SK-MEL-5 (cell line): ENCODE measurements at regions not wholly inside any gene's neighbourhood (a gene's known extent, or its start where the extent isn't known, plus 50 kb on each side); places are given as distances from the start of the nearest gene placed in this dataset.

Source experiments
- DNase-seq: peaks from one replicate; pipeline ENCODE4 v3.0.0-alpha.2; 2016; ENCODE audit warnings: low read depth, low spot score
- in situ Hi-C: cut with HindIII; loops from 2 replicates; pipeline ENCODE4 v1.10.0; 2016; ENCODE audit warnings: low sequenced_read_pairs, high pct_unique_total_duplicates, low pct_unique_long_range_greater_than_20kb

DNA sequence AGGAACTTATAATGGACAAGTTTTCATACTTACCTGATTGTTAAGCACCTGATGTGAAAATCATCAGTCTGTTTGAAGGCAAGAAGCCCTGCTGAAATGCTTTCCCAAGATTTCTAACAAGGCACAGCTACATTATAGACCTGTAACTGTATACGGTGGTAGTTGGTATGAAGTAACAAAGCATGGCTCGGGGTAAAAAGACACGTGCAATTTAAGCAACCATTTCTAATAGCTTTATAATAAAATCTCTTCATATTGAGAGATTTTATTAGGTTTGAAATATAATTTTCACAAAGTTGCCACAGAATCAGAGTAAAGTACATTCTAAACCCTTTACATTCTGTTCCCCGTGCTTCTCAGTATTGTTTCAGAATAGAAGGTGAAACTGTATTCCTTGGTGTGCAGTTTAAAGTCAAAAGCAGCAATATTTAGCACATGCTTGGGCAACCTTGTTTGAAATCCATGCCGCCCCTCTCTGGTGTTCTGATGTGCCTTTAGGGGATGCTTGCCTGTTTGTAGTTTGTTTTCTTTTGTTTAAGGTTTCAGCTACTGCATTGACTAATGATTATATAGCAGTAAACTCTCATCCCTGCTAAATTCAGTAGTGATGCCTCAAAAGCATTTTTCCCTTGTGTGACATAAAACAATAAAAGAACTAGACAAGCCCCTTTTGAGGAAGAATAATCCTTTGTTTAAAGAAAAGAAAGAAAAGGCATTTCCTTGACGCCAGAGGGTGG is 125.2 kb upstream of the OBI1 start:
- in situ Hi-C loops, result no loop called here

DNA sequence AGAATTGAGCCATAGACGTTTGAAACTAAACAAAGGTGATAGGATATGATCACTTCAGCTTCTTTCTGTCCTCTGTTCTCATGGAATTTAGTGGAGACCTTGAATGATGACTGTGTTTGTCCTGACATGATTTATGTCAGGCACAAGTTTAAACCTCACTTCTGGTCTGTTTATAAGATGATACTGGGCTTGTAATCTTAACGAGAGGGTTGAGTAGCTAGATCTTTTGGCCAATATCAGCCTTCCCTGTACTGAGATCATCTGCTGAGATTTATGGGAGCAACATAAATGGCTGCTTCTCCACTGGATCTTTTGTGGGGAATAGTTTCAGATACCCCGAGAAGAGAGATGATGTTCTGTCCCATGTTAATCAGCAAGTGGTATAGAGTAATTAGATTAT is 121.8 kb upstream of the OBI1 start:
- DNase-seq, result no peak
- in situ Hi-C loops, result no loop called here

More for the DNA sequence above, 125.2 kb upstream of the OBI1 start:
- no peak for DNase-seq

DNA sequence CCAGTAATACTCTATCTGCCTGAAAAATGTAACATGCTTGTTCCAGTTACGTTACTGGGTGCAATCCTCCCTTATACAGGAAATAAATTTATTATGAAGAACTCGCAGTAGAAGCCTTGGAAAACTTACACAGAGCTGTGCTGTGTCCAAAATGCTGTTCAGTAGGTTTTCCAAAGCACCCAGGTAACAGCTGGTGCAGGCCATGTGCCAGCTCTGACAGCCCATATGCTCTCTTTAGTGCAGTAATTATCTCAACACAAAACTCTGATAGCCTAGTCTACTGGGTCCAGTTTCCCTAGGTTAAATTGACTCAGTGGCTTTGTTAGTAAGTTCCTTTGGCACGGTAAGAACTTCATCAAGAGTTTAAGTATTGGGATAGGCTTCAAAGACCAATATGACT is 120.7 kb upstream of the OBI1 start:
- in situ Hi-C loops, result no loop called here
- no peak for DNase-seq

DNA sequence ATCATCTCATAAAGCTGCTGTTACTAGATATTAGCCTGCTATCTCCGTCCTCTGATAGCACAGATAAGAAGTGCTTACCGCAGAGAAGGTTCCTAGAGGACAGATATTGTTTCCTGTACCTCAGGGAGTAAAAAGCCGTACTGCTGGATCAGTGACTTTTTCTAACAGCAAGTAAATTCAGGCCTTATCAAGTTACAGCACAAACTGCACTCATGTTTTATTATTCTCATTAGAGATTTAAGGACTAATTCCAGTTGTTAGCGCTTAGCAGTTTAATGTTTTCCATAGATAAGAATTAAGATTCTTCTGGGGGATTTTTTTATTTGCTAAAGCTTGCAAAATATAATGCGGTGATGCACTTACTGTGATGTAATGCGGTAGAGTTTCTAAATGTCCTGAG is 119.0 kb upstream of the OBI1 start:
- no peak for DNase-seq
- in situ Hi-C loops, result no loop called here

DNA sequence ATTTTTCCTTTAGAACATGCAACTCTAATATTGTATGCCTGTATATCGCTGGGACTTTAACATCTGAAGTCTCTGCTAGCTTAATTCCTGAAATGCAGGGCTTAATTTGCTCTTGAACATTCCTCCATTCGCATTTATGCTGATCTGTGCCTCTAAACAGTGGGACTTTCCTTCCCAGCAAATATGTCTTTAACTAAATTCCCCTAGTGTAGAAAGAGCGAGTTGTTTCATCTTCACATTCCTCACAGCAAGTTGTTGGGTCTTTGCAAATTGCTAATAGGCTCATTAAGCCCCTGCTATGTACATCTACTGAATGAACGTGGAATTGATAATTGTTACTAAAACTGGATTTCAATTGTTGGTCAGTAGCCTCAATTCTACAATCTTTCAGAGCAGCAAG is 118.4 kb upstream of the OBI1 start:
- in situ Hi-C loops, result no loop called here
- DNase-seq, result no peak

- in situ Hi-C loops, result no loop called here
- DNase-seq, result no peak
These were observed 114.0 kb upstream of the OBI1 start for GRCh38 chr13:78772933-78773332.

- in situ Hi-C loops, result no loop called here
- no peak for DNase-seq
These were observed 111.6 kb upstream of the OBI1 start for GRCh38 chr13:78770601-78771000.

DNA sequence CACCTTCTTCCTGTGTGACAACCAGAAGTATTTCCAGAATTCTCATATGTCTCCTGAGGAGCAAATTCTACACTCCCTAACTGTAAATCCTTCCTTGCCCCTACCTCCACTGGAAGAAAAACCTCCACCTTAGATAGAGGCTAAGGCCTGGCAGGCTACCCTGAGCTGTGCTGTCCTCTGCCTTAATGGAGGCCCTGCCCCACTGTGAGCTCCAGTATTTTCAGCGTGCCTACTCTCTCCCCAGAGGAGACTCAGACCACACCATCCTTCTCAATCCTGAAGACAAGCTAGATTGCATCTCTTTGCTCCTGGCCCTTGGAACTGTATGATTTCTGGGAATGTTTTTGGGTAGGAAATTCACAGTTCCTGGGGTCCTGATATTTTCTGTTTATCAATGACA is 110.0 kb upstream of the OBI1 start:
- in situ Hi-C loops, result no loop called here

GRCh38 chr13:78764665-78765064 is 105.7 kb upstream of the OBI1 start:
- DNase-seq, result no peak
- in situ Hi-C loops, result no loop called here

More for the DNA sequence above, 110.0 kb upstream of the OBI1 start:
- DNase-seq, result no peak

DNA sequence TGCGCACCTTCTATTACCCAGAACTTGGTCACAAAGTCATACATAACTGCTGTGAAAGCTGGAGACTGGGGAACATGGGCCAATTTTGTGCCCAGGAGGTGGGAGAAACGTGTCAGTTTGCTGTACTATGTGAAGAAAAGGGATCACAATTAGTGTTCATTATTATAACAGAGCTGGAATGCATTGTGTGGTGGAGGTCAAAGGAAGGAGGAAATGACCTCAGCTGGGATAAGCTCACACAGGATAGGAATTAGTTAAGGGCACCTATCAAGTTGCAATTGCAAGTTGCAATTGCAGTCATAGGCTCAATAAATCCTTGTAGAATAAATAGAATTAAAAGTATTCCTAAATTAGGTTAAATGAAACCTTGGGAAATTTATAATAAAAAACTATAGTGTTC is 103.9 kb upstream of the OBI1 start:
- DNase-seq, result no peak
- in situ Hi-C loops, result no loop called here

GRCh38 chr13:78759704-78760103 is 100.7 kb upstream of the OBI1 start:
- peak; percentile 26 for DNase-seq
- in situ Hi-C loops, result no loop called here

DNA sequence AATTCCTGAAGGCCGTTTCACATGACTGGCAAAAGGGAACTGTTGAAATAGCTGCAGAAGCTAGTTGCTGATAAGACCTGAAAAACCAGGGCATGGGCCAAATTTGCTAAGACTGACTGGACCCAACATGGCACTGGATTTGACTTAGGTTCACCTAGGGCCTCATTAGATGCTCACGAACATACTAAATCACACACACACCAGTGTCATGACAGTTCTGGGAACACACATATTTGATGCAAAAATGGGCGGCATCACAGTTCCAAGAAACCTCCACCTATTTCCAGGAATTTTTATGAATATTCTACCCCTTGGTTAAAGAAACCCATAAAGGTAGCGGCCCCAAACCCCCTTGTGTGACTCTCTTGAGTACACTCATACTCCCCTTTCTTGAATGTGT is 99.6 kb upstream of the OBI1 start:
- in situ Hi-C loops, result no loop called here
- no peak for DNase-seq

- in situ Hi-C loops, result no loop called here
- no peak for DNase-seq
These were observed 94.5 kb upstream of the OBI1 start for GRCh38 chr13:78753435-78753834.

GRCh38 chr13:78750735-78751134 is 91.8 kb upstream of the OBI1 start:
- in situ Hi-C loops, result no loop called here
- DNase-seq, result no peak

GRCh38 chr13:78743973-78744372 is 85.0 kb upstream of the OBI1 start:
- no peak for DNase-seq
- in situ Hi-C loops, result no loop called here

GRCh38 chr13:78742659-78743058 is 83.7 kb upstream of the OBI1 start:
- in situ Hi-C loops, result no loop called here
- no peak for DNase-seq

DNA sequence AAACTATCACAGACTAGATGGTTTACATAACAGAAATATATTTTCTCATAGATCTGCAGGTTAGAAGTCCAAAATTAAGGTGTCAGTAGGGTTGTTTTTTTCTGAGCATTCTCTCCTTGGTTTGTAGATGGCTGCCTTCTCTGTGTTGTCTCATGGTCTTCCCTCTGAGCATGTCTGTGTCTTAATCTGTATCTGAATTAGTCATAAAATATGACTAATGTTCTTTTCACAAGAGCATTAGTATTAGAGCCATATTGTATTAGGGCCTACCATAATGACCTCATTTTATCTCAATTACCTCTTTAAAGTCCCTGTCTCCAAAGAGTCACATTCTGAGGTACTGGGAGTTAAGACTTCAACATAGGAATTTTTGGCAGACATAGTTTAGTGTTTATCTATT is 77.2 kb upstream of the OBI1 start:
- in situ Hi-C loops, result no loop called here
- no peak for DNase-seq

DNA sequence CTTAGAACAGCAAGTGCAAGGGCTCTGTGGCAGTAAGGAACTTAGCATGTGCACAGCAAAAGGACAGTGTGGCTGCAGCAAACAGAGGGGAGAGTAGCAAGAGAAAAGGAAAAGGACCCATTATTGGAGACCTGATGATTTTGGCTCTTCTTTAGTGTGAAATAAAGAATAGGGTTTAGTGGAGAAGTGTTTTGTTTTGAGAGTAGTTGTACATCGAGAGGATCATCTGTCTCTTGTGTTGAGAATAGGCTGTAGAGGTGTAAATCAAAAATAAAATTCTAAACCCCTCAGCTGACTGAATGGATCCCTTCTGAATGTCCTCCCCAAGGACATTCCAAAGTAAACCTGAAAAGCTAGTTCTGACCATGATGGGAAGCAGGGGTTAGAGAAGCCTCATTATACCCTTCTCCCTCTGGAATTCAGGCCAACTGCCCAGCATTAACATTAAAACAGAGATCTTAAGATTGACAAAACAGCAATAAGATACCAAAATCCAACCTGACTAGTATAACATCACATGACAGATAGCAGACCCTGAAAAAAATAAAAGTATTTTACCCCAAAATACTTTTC is 73.6 kb upstream of the OBI1 start:
- in situ Hi-C loops, result no loop called here
- no peak for DNase-seq

- in situ Hi-C loops, result no loop called here
These were observed 63.7 kb upstream of the OBI1 start for GRCh38 chr13:78722700-78723099.

GRCh38 chr13:78719367-78719766 is 60.4 kb upstream of the OBI1 start:
- in situ Hi-C loops, result no loop called here
- no peak for DNase-seq

More at GRCh38 chr13:78722700-78723099, 63.7 kb upstream of the OBI1 start:
- no peak for DNase-seq
